ENCODE measurements at regions not wholly inside any gene's neighbourhood (a gene's known extent, or its start where the extent isn't known, plus 50 kb on each side); places are given as distances from the start of the nearest gene placed in this dataset.

GRCh38 chr13:64900039-64900438 lies 2330.1 kb downstream of the PCDH9 start:
- Histone ChIP-seq H3K4me1 (replicated peaks) (no peaks in the 10 kb centered on the region), H3K27me3 (replicated peaks; ENCODE audit: insufficient read depth) (no peaks in the 10 kb centered on the region), H3K9me3 (no peaks in the 10 kb centered on the region), H3K36me3 (no peaks in the 10 kb centered on the region), H3K4me3 (no peak overlapping the region), H3K27ac (no peak overlapping the region)
- DNase-seq (ENCODE audit: low spot score), result no peak
- TF ChIP-seq, protein P1, sequence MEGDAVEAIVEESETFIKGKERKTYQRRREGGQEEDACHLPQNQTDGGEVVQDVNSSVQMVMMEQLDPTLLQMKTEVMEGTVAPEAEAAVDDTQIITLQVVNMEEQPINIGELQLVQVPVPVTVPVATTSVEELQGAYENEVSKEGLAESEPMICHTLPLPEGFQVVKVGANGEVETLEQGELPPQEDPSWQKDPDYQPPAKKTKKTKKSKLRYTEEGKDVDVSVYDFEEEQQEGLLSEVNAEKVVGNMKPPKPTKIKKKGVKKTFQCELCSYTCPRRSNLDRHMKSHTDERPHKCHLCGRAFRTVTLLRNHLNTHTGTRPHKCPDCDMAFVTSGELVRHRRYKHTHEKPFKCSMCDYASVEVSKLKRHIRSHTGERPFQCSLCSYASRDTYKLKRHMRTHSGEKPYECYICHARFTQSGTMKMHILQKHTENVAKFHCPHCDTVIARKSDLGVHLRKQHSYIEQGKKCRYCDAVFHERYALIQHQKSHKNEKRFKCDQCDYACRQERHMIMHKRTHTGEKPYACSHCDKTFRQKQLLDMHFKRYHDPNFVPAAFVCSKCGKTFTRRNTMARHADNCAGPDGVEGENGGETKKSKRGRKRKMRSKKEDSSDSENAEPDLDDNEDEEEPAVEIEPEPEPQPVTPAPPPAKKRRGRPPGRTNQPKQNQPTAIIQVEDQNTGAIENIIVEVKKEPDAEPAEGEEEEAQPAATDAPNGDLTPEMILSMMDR (IDR thresholded peaks at IDR 0.05), result no peak
- no peak for TF ChIP-seq POLR2A (IDR thresholded peaks at IDR 0.05)
- TF ChIP-seq POLR2AphosphoS5 (IDR thresholded peaks at IDR 0.05), result no peak
- intact Hi-C loops (cut with DNase I), result no loop called here
- WGBS, result 96% methylated on average over 2 of the region's 2 CpGs

- 71% methylated on average over 2 of the region's 2 CpGs for WGBS
- Histone ChIP-seq H3K36me3 (no peaks in the 10 kb centered on the region), H3K4me1 (replicated peaks) (no peaks in the 10 kb centered on the region), H3K9me3 (no peaks in the 10 kb centered on the region), H3K27ac (no peak overlapping the region), H3K27me3 (replicated peaks; ENCODE audit: insufficient read depth) (no peaks in the 10 kb centered on the region), H3K4me3 (no peak overlapping the region)
- DNase-seq (ENCODE audit: low spot score), result no peak
- intact Hi-C loops (cut with DNase I), result no loop called here
- TF ChIP-seq POLR2A (IDR thresholded peaks at IDR 0.05) (no peak), POLR2AphosphoS5 (IDR thresholded peaks at IDR 0.05) (no peak)
- TF ChIP-seq, protein P1 (IDR thresholded peaks at IDR 0.05), result no peak
Measured at GRCh38 chr13:64884976-64885375, 2345.2 kb downstream of the PCDH9 start.

- Histone ChIP-seq H3K9me3 (no peaks in the 10 kb centered on the region), H3K4me1 (replicated peaks) (no peaks in the 10 kb centered on the region), H3K4me3 (no peak overlapping the region), H3K36me3 (no peaks in the 10 kb centered on the region), H3K27ac (no peak overlapping the region), H3K27me3 (replicated peaks; ENCODE audit: insufficient read depth) (no peaks in the 10 kb centered on the region)
- DNase-seq (ENCODE audit: low spot score), result no peak
- 65% methylated on average over 3 of the region's 3 CpGs for WGBS
- intact Hi-C loops (cut with DNase I), result no loop called here
- TF ChIP-seq POLR2AphosphoS5 (IDR thresholded peaks at IDR 0.05) (no peak), POLR2A (IDR thresholded peaks at IDR 0.05) (no peak)
- TF ChIP-seq, protein P1 (IDR thresholded peaks at IDR 0.05), result no peak
Measured at GRCh38 chr13:64877176-64877575, 2353.0 kb downstream of the PCDH9 start.

- TF ChIP-seq POLR2AphosphoS5 (IDR thresholded peaks at IDR 0.05) (no peak), POLR2A (IDR thresholded peaks at IDR 0.05) (no peak)
- TF ChIP-seq, protein P1 (IDR thresholded peaks at IDR 0.05), result no peak
- H3K4me3 ChIP-seq, result no peak overlapping the region
- H3K9me3 ChIP-seq, result no peaks in the 10 kb centered on the region
- no peaks in the 10 kb centered on the region for H3K27me3 ChIP-seq (replicated peaks; ENCODE audit: insufficient read depth)
- H3K4me1 ChIP-seq (replicated peaks), result no peaks in the 10 kb centered on the region
- no peak for DNase-seq (ENCODE audit: low spot score)
- no peak overlapping the region for H3K27ac ChIP-seq
- no peaks in the 10 kb centered on the region for H3K36me3 ChIP-seq
- WGBS, result 89% methylated on average over 5 of the region's 5 CpGs
- intact Hi-C loops (cut with DNase I), result no loop called here
Measured at GRCh38 chr13:64871742-64872141, 2358.4 kb downstream of the PCDH9 start.

GRCh38 chr13:64869539-64869938 lies 2360.6 kb downstream of the PCDH9 start:
- TF ChIP-seq POLR2AphosphoS5 (IDR thresholded peaks at IDR 0.05), result no peak
- TF ChIP-seq POLR2A (IDR thresholded peaks at IDR 0.05), result no peak
- TF ChIP-seq, protein P1 (IDR thresholded peaks at IDR 0.05), result no peak
- no peaks in the 10 kb centered on the region for H3K36me3 ChIP-seq
- 83% methylated on average over 3 of the region's 3 CpGs for WGBS
- H3K4me1 ChIP-seq (replicated peaks), result no peaks in the 10 kb centered on the region
- DNase-seq (ENCODE audit: low spot score), result no peak
- H3K9me3 ChIP-seq, result no peaks in the 10 kb centered on the region
- no peaks in the 10 kb centered on the region for H3K27me3 ChIP-seq (replicated peaks; ENCODE audit: insufficient read depth)
- no peak overlapping the region for H3K4me3 ChIP-seq
- H3K27ac ChIP-seq, result no peak overlapping the region
- intact Hi-C loops (cut with DNase I), result no loop called here

All from prostate gland (tissue), 2 donors.